IMR-90 (cell line): ENCODE measurements at regions not wholly inside any gene's neighbourhood (a gene's known extent, or its start where the extent isn't known, plus 50 kb on each side); places are given as distances from the start of the nearest gene placed in this dataset.

Experiments used
- ATAC-seq: fragments of 200-7000 bp; cut with Tn5 transposase; 2 replicates; pipeline ENCODE4 v1.9.1; 2020; ENCODE audit warnings: low read depth, mild to moderate bottlenecking, moderate library complexity
- BruUV-seq: library from RNA; stranded (reverse); fragments of 400-500 nt; replicated peaks from 2 replicates; lab custom pipeline; 2021; lab: Mats Ljungman, UMichigan
- CTCF ChIA-PET: fragments of 300-600 bp; formaldehyde crosslinking; extraction: SDS; loops from one replicate; lab custom pipeline; 2021; ENCODE audit warnings: antibody characterized with exemption; lab: Yijun Ruan, JAX
- POLR2A ChIA-PET: fragments of 300-600 bp; sonication (Branson Sonifier 250); formaldehyde crosslinking; loops from one replicate; lab custom pipeline; 2022; ENCODE audit warnings: antibody characterized with exemption; ENCODE audit not compliant: unreplicated experiment; lab: Charles Lee
- DNase-seq: peaks from one replicate; pipeline ENCODE4 v3.0.0; 2013
- H2AFZ ChIP-seq: replicated peaks from 2 replicates; pipeline ENCODE3; 2013; ENCODE audit warnings: low read length, mild to moderate bottlenecking; ENCODE audit not compliant: poor library complexity
- H2AK5ac ChIP-seq: 2 replicates; pipeline ENCODE4 v1.6.1; 2013; ENCODE audit warnings: low read depth, low read length, inconsistent platforms
- H2AK9ac ChIP-seq: replicated peaks from 2 replicates; pipeline ENCODE3; 2013; ENCODE audit warnings: mild to moderate bottlenecking, low read depth, low read length, moderate library complexity; ENCODE audit not compliant: poor library complexity
- H2BK120ac ChIP-seq: 2 replicates; pipeline ENCODE4 v1.6.1; 2013; ENCODE audit warnings: low read depth, low read length, inconsistent platforms
- H2BK15ac ChIP-seq: 3 replicates; pipeline ENCODE4 v1.6.1; 2013; ENCODE audit warnings: low read depth, low read length, inconsistent platforms
- H2BK20ac ChIP-seq: 2 replicates; pipeline ENCODE4 v1.6.1; 2013; ENCODE audit warnings: low read depth, mild to moderate bottlenecking, inconsistent platforms, low read length, moderate library complexity
- H2BK5ac ChIP-seq: 2 replicates; pipeline ENCODE4 v1.6.1; 2013; ENCODE audit warnings: mild to moderate bottlenecking, low read depth, low read length, inconsistent platforms; ENCODE audit not compliant: poor library complexity, severe bottlenecking
- H3K14ac ChIP-seq: replicated peaks from 2 replicates; pipeline ENCODE4 v1.6.1; 2013; ENCODE audit warnings: low read depth, low read length, inconsistent platforms
- H3K18ac ChIP-seq: 2 replicates; pipeline ENCODE4 v1.6.1; 2013; ENCODE audit warnings: low read depth, low read length, control low read depth
- H3K23ac ChIP-seq: 2 replicates; pipeline ENCODE4 v1.6.1; 2013; ENCODE audit warnings: low read depth, low read length, inconsistent platforms
- H3K27ac ChIP-seq: 2 replicates; pipeline ENCODE4 v1.5.1; 2013; ENCODE audit warnings: mild to moderate bottlenecking, control low read depth, low read length; ENCODE audit not compliant: insufficient read depth
- H3K27me3 ChIP-seq: 2 replicates; pipeline ENCODE4 v1.6.1; 2013; ENCODE audit warnings: low read length; ENCODE audit not compliant: control insufficient read depth, insufficient read depth
- H3K36me3 ChIP-seq: 2 replicates; pipeline ENCODE4 v1.6.1; 2013; ENCODE audit warnings: low read length, mixed read lengths; ENCODE audit not compliant: control insufficient read depth, insufficient read depth
- H3K4ac ChIP-seq: 2 replicates; pipeline ENCODE4 v1.6.1; 2013; ENCODE audit warnings: low read depth, low read length, inconsistent platforms
- H3K4me1 ChIP-seq: 2 replicates; pipeline ENCODE4 v1.6.1; 2013; ENCODE audit warnings: low read length, mixed read lengths; ENCODE audit not compliant: control insufficient read depth, insufficient read depth
- H3K4me2 ChIP-seq: 2 replicates; pipeline ENCODE4 v1.6.1; 2013; ENCODE audit warnings: low read depth, mild to moderate bottlenecking, control low read depth, low read length, moderate library complexity
- H3K4me3 ChIP-seq: 2 replicates; pipeline ENCODE4 v1.5.1; 2013; ENCODE audit warnings: low read depth, mild to moderate bottlenecking, control low read depth, low read length, moderate library complexity; ENCODE audit not compliant: insufficient read depth
- H3K56ac ChIP-seq: 2 replicates; pipeline ENCODE4 v1.6.1; 2013; ENCODE audit warnings: low read length, inconsistent platforms; ENCODE audit not compliant: insufficient read depth; ENCODE audit errors: extremely low read depth
- H3K79me1 ChIP-seq, 2 experiments: 2 replicates each; pipeline ENCODE4 v1.6.1; 2013; ENCODE audit warnings: low read length in 2 of 2, inconsistent platforms in 1 of 2, low read depth in 1 of 2
- H3K9ac ChIP-seq: 2 replicates; pipeline ENCODE4 v1.6.1; 2013; ENCODE audit warnings: low read depth, low read length, control low read depth
- H3K9me1 ChIP-seq: 2 replicates; pipeline ENCODE4 v1.6.1; 2013; ENCODE audit warnings: low read length, inconsistent platforms; ENCODE audit not compliant: insufficient read depth
- H3K9me3 ChIP-seq: 2 replicates; pipeline ENCODE4 v1.6.1; 2013; ENCODE audit warnings: low read length; ENCODE audit not compliant: control insufficient read depth, insufficient read depth
- H4K20me1 ChIP-seq: 2 replicates; pipeline ENCODE4 v1.6.1; 2013; ENCODE audit warnings: low read length, inconsistent platforms; ENCODE audit not compliant: insufficient read depth
- H4K5ac ChIP-seq: 2 replicates; pipeline ENCODE4 v1.6.1; 2013; ENCODE audit warnings: mild to moderate bottlenecking, low read depth, low read length, control low read depth
- H4K8ac ChIP-seq, 2 experiments: 2 replicates each; pipeline ENCODE4 v1.6.1; 2013; ENCODE audit warnings: low read depth in 2 of 2, low read length in 2 of 2, control low read depth in 1 of 2, inconsistent platforms in 1 of 2
- H4K91ac ChIP-seq: 2 replicates; pipeline ENCODE4 v1.6.1; 2013; ENCODE audit warnings: low read depth, low read length, inconsistent platforms; ENCODE audit not compliant: insufficient read depth
- BHLHE40 ChIP-seq: fragments of 150-350 bp; IDR thresholded peaks from 2 replicates; pipeline ENCODE4 v1.6.1; 2016; ENCODE audit warnings: mild to moderate bottlenecking, low read depth, low read length
- FOS ChIP-seq: fragments of 150-350 bp; IDR thresholded peaks from 2 replicates; pipeline ENCODE4 v1.6.1; 2016; ENCODE audit warnings: low read depth, low read length
- MAFK ChIP-seq: IDR thresholded peaks from 2 replicates; pipeline ENCODE4 v1.6.1; 2012; ENCODE audit warnings: low read depth, low read length, improper control_type of control experiment
- MAZ ChIP-seq: IDR thresholded peaks from 2 replicates; pipeline ENCODE4 v1.6.1; 2012; ENCODE audit warnings: low read depth, mild to moderate bottlenecking, low read length, improper control_type of control experiment, moderate library complexity, borderline replicate concordance
- RAD21 ChIP-seq: IDR thresholded peaks from 2 replicates; pipeline ENCODE4 v1.6.1; 2012; ENCODE audit warnings: low read length, improper control_type of control experiment
- SMC3 ChIP-seq: fragments of 150-350 bp; IDR thresholded peaks from 2 replicates; pipeline ENCODE4 v1.6.1; 2016; ENCODE audit warnings: low read depth, mild to moderate bottlenecking, antibody characterized with exemption, low read length, moderate library complexity
- WGBS, 2 experiments: methylation state at CpG; one replicate each; pipeline versions ENCODE4 v1.1.5 to v1.1.7; 2013; ENCODE audit warnings: missing lambda C conversion rate in 2 of 2; ENCODE audit not compliant: insufficient read length in 1 of 2; ENCODE audit errors: extremely low coverage in 2 of 2; 5-methylcytosine and 5-hydroxymethylcytosine counted together
- dilution Hi-C: fragments of 300-500 bp; cut with HindIII; formaldehyde crosslinking; loops from one replicate; pipeline ENCODE4 v1.14.3; 2018; ENCODE audit warnings: low sequenced_read_pairs; ENCODE audit not compliant: unreplicated experiment
- in situ Hi-C: fragments of 300-500 bp; cut with MboI; formaldehyde crosslinking; loops from 3 replicates; pipeline ENCODE4 v1.14.3; 2019; ENCODE audit warnings: low sequenced_read_pairs, inconsistent platforms, mixed read lengths
- intact Hi-C: fragments of 100-400 bp; cut with micrococcal nuclease; formaldehyde crosslinking; loops from 2 replicates; pipeline ENCODE4 v1.10.0; 2022

DNA sequence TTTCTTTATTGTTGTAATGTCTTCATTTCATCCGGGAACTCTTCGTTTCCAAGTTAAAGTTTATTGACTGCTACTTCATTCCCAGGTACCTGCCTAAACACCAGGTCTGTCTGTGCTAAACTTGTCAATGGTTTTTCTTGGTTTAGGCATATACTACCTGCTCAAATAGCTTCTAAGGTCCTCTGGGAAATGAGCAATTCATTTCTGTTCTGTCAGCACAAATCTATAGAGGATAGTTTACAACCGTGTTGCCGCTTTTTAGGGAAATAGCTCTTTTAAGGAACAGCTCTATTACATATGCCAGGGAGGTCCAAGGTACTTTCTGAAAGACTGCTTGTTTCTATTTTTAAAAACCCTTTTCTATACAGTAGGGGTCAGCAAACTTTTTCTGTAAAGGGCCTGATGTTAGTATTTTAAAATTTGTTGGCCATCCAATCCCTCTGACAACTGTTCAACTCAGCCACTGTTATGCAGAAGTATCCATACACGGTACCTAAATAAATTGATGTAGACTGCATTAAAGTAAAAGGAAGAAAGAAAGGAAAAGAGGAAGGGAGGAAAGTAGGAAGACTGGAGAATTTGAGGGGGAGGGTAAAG is 222.7 kb upstream of the PTBP2 start:
- H2AFZ ChIP-seq = no peak overlapping the region
- DNase-seq (no peak), ATAC-seq (no peak)
- no peak overlapping the region for H3K27ac ChIP-seq
- no peak overlapping the region for H2BK15ac ChIP-seq
- no peak overlapping the region for H3K23ac ChIP-seq
- no peaks in the 10 kb centered on the region for H4K20me1 ChIP-seq
- CTCF ChIA-PET = no interaction called here
- no peak overlapping the region for H3K9ac ChIP-seq
- H2BK20ac ChIP-seq = no peak overlapping the region
- in situ Hi-C loops (no loop called here), intact Hi-C loops (no loop called here), dilution Hi-C loops (no loop called here)
- H2BK120ac ChIP-seq = no peak overlapping the region
- H3K9me1 ChIP-seq = no peaks in the 10 kb centered on the region
- no peaks in the 10 kb centered on the region for H3K36me3 ChIP-seq
- no peaks in the 10 kb centered on the region for H3K79me1 ChIP-seq
- no peak overlapping the region for H4K91ac ChIP-seq
- no peak overlapping the region for H2AK9ac ChIP-seq
- H3K4me3 ChIP-seq = no peak overlapping the region
- no peak overlapping the region for H2AK5ac ChIP-seq
- H3K27me3 ChIP-seq = no peaks in the 10 kb centered on the region
- TF ChIP-seq RAD21 (no peak), BHLHE40 (no peak), MAFK (peak; percentile 56; the same call in 1 of the 2 replicates), MAZ (no peak), FOS (no peak), SMC3 (no peak)
- H4K8ac ChIP-seq = no peak overlapping the region
- POLR2A ChIA-PET = no interaction called here
- H3K4me1 ChIP-seq = no peaks in the 10 kb centered on the region
- no peaks in the 10 kb centered on the region for H3K9me3 ChIP-seq
- H3K18ac ChIP-seq = no peak overlapping the region
- H3K4ac ChIP-seq = no peak overlapping the region
- no CpG with 5 or more reads among the region's 5 CpGs for WGBS, 2 experiments
- no peak overlapping the region for H4K5ac ChIP-seq
- no peak overlapping the region for H2BK5ac ChIP-seq
- BruUV-seq = no TSS peak
- H3K14ac ChIP-seq = no peak overlapping the region
- no peak overlapping the region for H3K56ac ChIP-seq
- no peak overlapping the region for H3K4me2 ChIP-seq
